PC-3 (cell line): ENCODE measurements at regions not wholly inside any gene's neighbourhood (a gene's known extent, or its start where the extent isn't known, plus 50 kb on each side); places are given as distances from the start of the nearest gene placed in this dataset.

Experiments used
- ATAC-seq: fragments of 200-7000 bp; cut with Tn5 transposase; 2 replicates; pipeline ENCODE4 v1.9.1; 2020; ENCODE audit warnings: mild to moderate bottlenecking, moderate library complexity
- BruUV-seq: library from RNA; stranded (reverse); fragments of 400-500 nt; replicated peaks from 2 replicates; lab custom pipeline; 2021; lab: Mats Ljungman, UMichigan
- CTCF ChIA-PET: fragments of 300-600 bp; sonication (Branson Sonifier 250); formaldehyde crosslinking; loops from one replicate; lab custom pipeline; 2022; ENCODE audit warnings: antibody characterized with exemption; lab: Charles Lee
- POLR2A ChIA-PET: fragments of 300-600 bp; sonication (Branson Sonifier 250); formaldehyde crosslinking; loops from one replicate; lab custom pipeline; 2022; ENCODE audit warnings: antibody characterized with exemption; ENCODE audit not compliant: unreplicated experiment; lab: Charles Lee
- DNase-seq: peaks from one replicate; pipeline ENCODE4 v3.0.0-alpha.2; 2015
- H2AFZ ChIP-seq: fragments of 300-600 bp; sonication (generic); 2 replicates; pipeline ENCODE4 v1.6.0; 2016; ENCODE audit warnings: antibody characterized with exemption, low read length
- H3F3A ChIP-seq: fragments of 300-600 bp; sonication (generic); one replicate; pipeline ENCODE4 v1.6.0; 2017; ENCODE audit warnings: antibody characterized with exemption, low read length, control low read depth, mild to moderate bottlenecking; ENCODE audit not compliant: unreplicated experiment
- H3K27ac ChIP-seq: fragments of 300-600 bp; sonication (generic); 2 replicates; pipeline ENCODE4 v1.5.1; 2016; ENCODE audit warnings: mild to moderate bottlenecking, low read length
- H3K27me3 ChIP-seq: fragments of 300-600 bp; sonication (generic); 2 replicates; pipeline ENCODE4 v1.6.1; 2016; ENCODE audit warnings: low read length, mixed read lengths
- H3K36me3 ChIP-seq: fragments of 300-600 bp; sonication (generic); 2 replicates; pipeline ENCODE4 v1.6.1; 2016; ENCODE audit warnings: low read depth, mixed run types, low read length, mixed read lengths
- H3K4me1 ChIP-seq: fragments of 300-600 bp; sonication (generic); 2 replicates; pipeline ENCODE4 v1.5.1; 2016; ENCODE audit warnings: low read length; ENCODE audit not compliant: insufficient read depth
- H3K4me2 ChIP-seq: fragments of 300-600 bp; sonication (generic); 2 replicates; pipeline ENCODE4 v1.6.0; 2016; ENCODE audit warnings: low read length
- H3K4me3 ChIP-seq: fragments of 300-600 bp; sonication (generic); 2 replicates; pipeline ENCODE4 v1.5.1; 2016; ENCODE audit warnings: mild to moderate bottlenecking, low read length, mixed read lengths
- H3K79me2 ChIP-seq: fragments of 300-600 bp; sonication (generic); 2 replicates; pipeline ENCODE4 v1.6.1; 2017; ENCODE audit warnings: low read length, mixed read lengths
- H3K9ac ChIP-seq: fragments of 300-600 bp; sonication (generic); 2 replicates; pipeline ENCODE4 v1.6.0; 2016; ENCODE audit warnings: mild to moderate bottlenecking, low read length
- H3K9me2 ChIP-seq: fragments of 300-600 bp; sonication (generic); replicated peaks from 2 replicates; pipeline ENCODE4 v1.6.1; 2016; ENCODE audit warnings: mixed run types, low read length, mixed read lengths
- H3K9me3 ChIP-seq: fragments of 300-600 bp; sonication (generic); 2 replicates; pipeline ENCODE4 v1.6.1; 2016; ENCODE audit warnings: low read length, mixed read lengths
- H4K20me1 ChIP-seq: fragments of 300-600 bp; sonication (generic); 2 replicates; pipeline ENCODE4 v1.6.1; 2016; ENCODE audit warnings: low read length, mixed read lengths
- CTCF ChIP-seq: fragments of 300-600 bp; sonication (generic); conservative IDR thresholded peaks from 2 replicates; pipeline ENCODE4 v1.5.1; 2017; ENCODE audit warnings: antibody characterized with exemption, low read depth, mild to moderate bottlenecking, low read length
- EZH2 ChIP-seq: fragments of 300-600 bp; sonication (generic); IDR thresholded peaks from one replicate; pipeline ENCODE4 v1.6.1; 2017; ENCODE audit warnings: antibody characterized with exemption, mild to moderate bottlenecking, low read length; ENCODE audit not compliant: unreplicated experiment
- EZH2phosphoT487 ChIP-seq: fragments of 300-600 bp; sonication (generic); IDR thresholded peaks from 2 replicates; pipeline ENCODE4 v1.6.1; 2018; ENCODE audit warnings: mild to moderate bottlenecking, antibody characterized with exemption, low read length, borderline replicate concordance
- intact Hi-C: fragments of 100-400 bp; cut with micrococcal nuclease; formaldehyde crosslinking; loops from 2 replicates; pipeline ENCODE4 v1.9.0; 2023

- Histone ChIP-seq H3K4me2 (no peak overlapping the region), H2AFZ (no peak overlapping the region), H4K20me1 (no peaks in the 10 kb centered on the region), H3K4me3 (no peak overlapping the region), H3K9me2 (no peaks in the 10 kb centered on the region), H3K9ac (no peak overlapping the region), H3K36me3 (no peaks in the 10 kb centered on the region), H3K27ac (no peak overlapping the region), H3K4me1 (peaks cover 12% of the 10 kb centered on the region), H3F3A (no peaks in the 10 kb centered on the region), H3K9me3 (no peaks in the 10 kb centered on the region), H3K79me2 (no peaks in the 10 kb centered on the region), H3K27me3 (no peaks in the 10 kb centered on the region)
- ATAC-seq = no peak
- DNase-seq = no peak
- TF ChIP-seq EZH2phosphoT487 (no peak), CTCF (no peak), EZH2 (no peak)
- intact Hi-C loops = no loop called here
- CTCF ChIA-PET = no interaction called here
- POLR2A ChIA-PET = interaction anchor here (0.6 kb wide), 1 partner anchor 35 kb away, joined by 9 read pairs; no protein-coding TSS in a partner anchor
- no TSS peak for BruUV-seq
Observed at GRCh38 chr3:18249126-18249525, 176.0 kb downstream of the SATB1 start.

GRCh38 chr3:18247776-18248310 lies 177.3 kb downstream of the SATB1 start:
- Histone ChIP-seq H3K27me3 (no peaks in the 10 kb centered on the region), H3K79me2 (no peaks in the 10 kb centered on the region), H3K4me2 (no peak overlapping the region), H3K4me3 (no peak overlapping the region), H3F3A (no peaks in the 10 kb centered on the region), H2AFZ (no peak overlapping the region), H3K27ac (no peak overlapping the region), H3K9ac (no peak overlapping the region), H3K4me1 (peaks cover 12% of the 10 kb centered on the region), H4K20me1 (no peaks in the 10 kb centered on the region), H3K9me2 (no peaks in the 10 kb centered on the region), H3K9me3 (no peaks in the 10 kb centered on the region), H3K36me3 (no peaks in the 10 kb centered on the region)
- peak; percentile 42 for DNase-seq
- ATAC-seq = no peak
- no TSS peak for BruUV-seq
- ChIA-PET CTCF (no interaction called here), POLR2A (no interaction called here)
- intact Hi-C loops = no loop called here
- no peak for TF ChIP-seq CTCF
- no peak for TF ChIP-seq EZH2phosphoT487
- no peak for TF ChIP-seq EZH2

- H3K4me1 ChIP-seq = peaks cover 12% of the 10 kb centered on the region
- ChIA-PET POLR2A (no interaction called here), CTCF (no interaction called here)
- no peaks in the 10 kb centered on the region for H4K20me1 ChIP-seq
- H3F3A ChIP-seq = no peaks in the 10 kb centered on the region
- intact Hi-C loops = no loop called here
- no peak overlapping the region for H3K27ac ChIP-seq
- no peak overlapping the region for H2AFZ ChIP-seq
- H3K9me2 ChIP-seq = no peaks in the 10 kb centered on the region
- no peaks in the 10 kb centered on the region for H3K36me3 ChIP-seq
- no peaks in the 10 kb centered on the region for H3K9me3 ChIP-seq
- H3K4me2 ChIP-seq = no peak overlapping the region
- no peak for DNase-seq
- H3K79me2 ChIP-seq = no peaks in the 10 kb centered on the region
- BruUV-seq = no TSS peak
- H3K4me3 ChIP-seq = no peak overlapping the region
- ATAC-seq = no peak
- TF ChIP-seq CTCF (no peak), EZH2phosphoT487 (no peak), EZH2 (no peak)
- H3K27me3 ChIP-seq = no peaks in the 10 kb centered on the region
- no peak overlapping the region for H3K9ac ChIP-seq
Observed at GRCh38 chr3:18247139-18247695, 177.9 kb downstream of the SATB1 start.
